ENCODE measurements at regions not wholly inside any gene's neighbourhood (a gene's known extent, or its start where the extent isn't known, plus 50 kb on each side); places are given as distances from the start of the nearest gene placed in this dataset.
"Not testable (repeated sequence)": the region's sequence is repeated elsewhere in the genome, so short reads cannot be mapped to it uniquely, and the experiment has no call there.

DNA sequence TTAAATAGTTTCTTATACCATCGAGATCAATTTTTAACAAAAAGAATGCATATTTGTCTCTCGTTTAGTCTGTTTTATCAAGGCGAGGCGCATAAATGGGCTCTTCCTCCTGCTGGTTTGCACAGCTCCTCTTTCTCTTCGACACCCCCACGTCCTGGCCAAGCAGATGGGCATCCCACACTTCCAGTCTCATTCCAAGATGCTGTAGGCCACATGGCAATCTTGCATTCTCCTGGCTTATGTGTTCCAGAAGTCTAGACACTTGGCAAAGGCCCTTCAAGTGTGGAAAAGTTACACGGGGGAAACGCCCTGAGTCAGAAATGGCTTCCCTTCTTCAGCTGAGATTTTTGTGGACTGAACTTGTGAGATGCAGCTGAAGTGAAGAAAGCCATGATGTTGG, 447.1 kb downstream of the QKI start:
- Histone ChIP-seq H3K36me3 (ENCODE audit: insufficient read depth, low read length) (no peaks in the 10 kb centered on the region), H3K4me1 (ENCODE audit: insufficient read depth, low read length) (peaks cover 5% of the 10 kb centered on the region), H3K4me3 (ENCODE audit: low read length) (no peak overlapping the region), H3K27me3 (ENCODE audit: control insufficient read depth in 1 of 2, insufficient read depth in 2 of 2, low read length in 2 of 2) (peaks cover 6 to 10% of the 10 kb centered on the region in 2 experiments), H3K27ac (ENCODE audit: low read depth in 1 of 2, low read length in 2 of 2) (no peak overlapping the region), H3K9me3 (ENCODE audit: control insufficient read depth in 1 of 2, insufficient read depth in 1 of 2, low read length in 2 of 2) (no peaks in the 10 kb centered on the region)
- H3K36me3 Mint-ChIP-seq (ENCODE audit: low read depth) = no peaks in the 10 kb centered on the region
- intact Hi-C loops (cut with DNase I, micrococcal nuclease) = no loop called here
- TF ChIP-seq, protein P1, sequence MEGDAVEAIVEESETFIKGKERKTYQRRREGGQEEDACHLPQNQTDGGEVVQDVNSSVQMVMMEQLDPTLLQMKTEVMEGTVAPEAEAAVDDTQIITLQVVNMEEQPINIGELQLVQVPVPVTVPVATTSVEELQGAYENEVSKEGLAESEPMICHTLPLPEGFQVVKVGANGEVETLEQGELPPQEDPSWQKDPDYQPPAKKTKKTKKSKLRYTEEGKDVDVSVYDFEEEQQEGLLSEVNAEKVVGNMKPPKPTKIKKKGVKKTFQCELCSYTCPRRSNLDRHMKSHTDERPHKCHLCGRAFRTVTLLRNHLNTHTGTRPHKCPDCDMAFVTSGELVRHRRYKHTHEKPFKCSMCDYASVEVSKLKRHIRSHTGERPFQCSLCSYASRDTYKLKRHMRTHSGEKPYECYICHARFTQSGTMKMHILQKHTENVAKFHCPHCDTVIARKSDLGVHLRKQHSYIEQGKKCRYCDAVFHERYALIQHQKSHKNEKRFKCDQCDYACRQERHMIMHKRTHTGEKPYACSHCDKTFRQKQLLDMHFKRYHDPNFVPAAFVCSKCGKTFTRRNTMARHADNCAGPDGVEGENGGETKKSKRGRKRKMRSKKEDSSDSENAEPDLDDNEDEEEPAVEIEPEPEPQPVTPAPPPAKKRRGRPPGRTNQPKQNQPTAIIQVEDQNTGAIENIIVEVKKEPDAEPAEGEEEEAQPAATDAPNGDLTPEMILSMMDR (IDR thresholded peaks at IDR 0.05) = no peak
- DNase-seq = no peak
- no peak overlapping the region for H3K4me3 Mint-ChIP-seq
- H3K27me3 Mint-ChIP-seq = peaks cover 38% of the 10 kb centered on the region
- ChIA-PET CTCF (no interaction called here), POLR2A (no interaction called here)
- H3K4me1 Mint-ChIP-seq (ENCODE audit: low read depth) = no peaks in the 10 kb centered on the region
- no peak overlapping the region for H3K27ac Mint-ChIP-seq
- no peak for ATAC-seq (ENCODE audit: poor library complexity)
- H3K9me3 Mint-ChIP-seq = no peaks in the 10 kb centered on the region

DNA sequence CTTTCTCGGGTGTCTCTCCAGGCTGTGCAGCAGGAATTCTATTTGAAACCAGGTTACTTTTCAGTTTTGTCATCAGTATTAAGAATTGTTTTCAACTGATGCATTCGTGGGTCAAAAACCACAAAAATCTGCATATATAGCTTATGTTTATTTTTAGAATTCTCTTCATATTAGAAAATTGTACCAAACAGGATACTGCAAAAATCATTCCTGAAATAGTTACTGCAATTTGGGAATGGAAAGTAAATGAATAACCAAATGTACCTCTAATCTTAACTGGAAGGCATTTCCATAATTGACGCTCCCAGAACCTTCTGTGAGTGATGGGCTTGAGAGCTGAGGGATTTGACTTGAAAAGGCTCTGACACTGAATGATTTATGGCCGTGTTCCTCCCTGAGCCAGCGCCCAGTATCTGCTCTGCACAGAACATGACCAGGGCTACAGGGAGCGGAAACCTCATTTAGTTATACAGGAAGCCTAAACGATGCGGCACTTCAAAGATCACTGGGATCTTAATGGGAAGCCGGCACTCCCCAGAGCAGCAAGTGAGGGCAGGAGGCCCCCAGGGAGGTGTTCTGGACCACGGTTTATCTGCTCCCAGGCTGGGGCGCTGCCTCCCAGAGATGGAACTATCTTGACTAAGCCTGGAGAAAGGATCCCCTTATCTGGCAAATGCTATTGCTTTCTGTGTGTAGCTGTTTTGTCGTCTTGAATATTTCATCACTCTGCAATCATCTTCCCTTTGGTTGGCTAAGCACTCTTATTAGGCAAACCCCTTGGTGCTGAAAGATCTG, 446.0 kb downstream of the QKI start:
- no peaks in the 10 kb centered on the region for H3K36me3 ChIP-seq (ENCODE audit: insufficient read depth, low read length)
- H3K4me1 ChIP-seq (ENCODE audit: insufficient read depth, low read length) = peaks cover 5% of the 10 kb centered on the region
- no peaks in the 10 kb centered on the region for H3K9me3 Mint-ChIP-seq
- H3K4me1 Mint-ChIP-seq (ENCODE audit: low read depth) = no peaks in the 10 kb centered on the region
- no peak overlapping the region for H3K4me3 ChIP-seq (ENCODE audit: low read length)
- ChIA-PET POLR2A (no interaction called here), CTCF (no interaction called here)
- H3K4me3 Mint-ChIP-seq = no peak overlapping the region
- intact Hi-C loops (cut with DNase I, micrococcal nuclease) = no loop called here
- no peak for DNase-seq
- no peaks in the 10 kb centered on the region for H3K9me3 ChIP-seq (ENCODE audit: control insufficient read depth in 1 of 2, insufficient read depth in 1 of 2, low read length in 2 of 2)
- ATAC-seq (ENCODE audit: poor library complexity) = no peak
- no peaks in the 10 kb centered on the region for H3K36me3 Mint-ChIP-seq (ENCODE audit: low read depth)
- peaks cover 6 to 10% of the 10 kb centered on the region in 2 experiments for H3K27me3 ChIP-seq (ENCODE audit: control insufficient read depth in 1 of 2, insufficient read depth in 2 of 2, low read length in 2 of 2)
- H3K27ac ChIP-seq (ENCODE audit: low read depth in 1 of 2, low read length in 2 of 2) = no peak overlapping the region
- TF ChIP-seq, protein P1 (IDR thresholded peaks at IDR 0.05) = no peak
- peaks cover 37% of the 10 kb centered on the region for H3K27me3 Mint-ChIP-seq
- H3K27ac Mint-ChIP-seq = no peak overlapping the region

DNA sequence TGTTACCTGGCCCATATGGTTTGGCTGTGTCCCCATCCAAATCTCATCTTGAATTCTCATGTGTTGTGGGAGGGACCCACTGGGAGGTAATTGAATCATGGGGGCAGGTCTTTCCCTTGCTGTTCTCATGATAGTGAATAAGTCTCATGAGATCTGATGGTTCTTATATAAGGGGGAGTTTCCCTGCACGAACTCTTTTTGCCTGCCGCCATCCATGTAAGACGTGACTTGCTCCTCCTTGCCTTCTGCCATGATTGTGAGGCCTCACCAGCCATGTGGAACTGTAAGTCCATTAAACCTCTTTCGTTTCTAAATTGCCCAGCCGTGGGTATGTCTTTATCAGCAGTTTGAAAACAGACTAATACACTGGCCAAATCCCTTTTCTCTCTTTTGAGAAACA, 444.4 kb downstream of the QKI start:
- H3K4me1 ChIP-seq (ENCODE audit: insufficient read depth, low read length); H3K36me3 ChIP-seq (ENCODE audit: insufficient read depth, low read length); H3K9me3 ChIP-seq (ENCODE audit: control insufficient read depth in 1 of 2, insufficient read depth in 1 of 2, low read length in 2 of 2); H3K27ac ChIP-seq (ENCODE audit: low read depth in 1 of 2, low read length in 2 of 2); H3K9me3 Mint-ChIP-seq; ATAC-seq (ENCODE audit: poor library complexity); H3K4me3 ChIP-seq (ENCODE audit: low read length); CTCF ChIA-PET; H3K4me3 Mint-ChIP-seq; DNase-seq; H3K27ac Mint-ChIP-seq; POLR2A ChIA-PET; H3K4me1 Mint-ChIP-seq (ENCODE audit: low read depth); H3K36me3 Mint-ChIP-seq (ENCODE audit: low read depth); intact Hi-C loops (cut with DNase I, micrococcal nuclease): not testable (repeated sequence)
- H3K27me3 ChIP-seq (ENCODE audit: control insufficient read depth in 1 of 2, insufficient read depth in 2 of 2, low read length in 2 of 2) = peaks cover 4 to 10% of the 10 kb centered on the region in 2 experiments
- H3K27me3 Mint-ChIP-seq = peaks cover 41% of the 10 kb centered on the region

DNA sequence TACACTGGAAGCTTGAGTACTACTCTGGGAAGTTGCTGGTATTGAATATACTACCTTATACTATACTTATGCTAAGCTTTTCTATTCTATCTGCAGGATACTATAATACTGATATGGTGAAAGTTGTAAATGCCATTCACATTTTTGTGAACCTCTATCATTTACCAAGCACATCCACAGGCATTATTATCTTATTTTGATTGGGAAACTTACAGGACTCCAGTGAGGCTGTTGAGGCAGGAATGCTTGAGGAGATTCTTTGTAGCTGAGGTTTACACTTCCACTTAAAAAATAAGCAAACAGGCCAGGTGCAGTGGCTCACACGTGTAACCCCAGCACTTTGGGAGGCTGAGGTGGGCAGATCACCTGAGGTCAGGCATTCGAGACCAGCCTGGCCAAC, 442.9 kb downstream of the QKI start:
- intact Hi-C loops (cut with DNase I, micrococcal nuclease) = no loop called here
- ChIA-PET POLR2A (no interaction called here), CTCF (no interaction called here)
- DNase-seq (no peak), ATAC-seq (ENCODE audit: poor library complexity) (no peak)
- Mint-ChIP-seq H3K4me3 (no peak overlapping the region), H3K36me3 (ENCODE audit: low read depth) (no peaks in the 10 kb centered on the region), H3K4me1 (ENCODE audit: low read depth) (no peaks in the 10 kb centered on the region), H3K27me3 (peaks cover 38% of the 10 kb centered on the region), H3K9me3 (no peaks in the 10 kb centered on the region), H3K27ac (no peak overlapping the region)
- Histone ChIP-seq H3K27ac (ENCODE audit: low read depth in 1 of 2, low read length in 2 of 2) (no peak overlapping the region), H3K4me1 (ENCODE audit: insufficient read depth, low read length) (peaks cover 5% of the 10 kb centered on the region), H3K4me3 (ENCODE audit: low read length) (no peak overlapping the region), H3K9me3 (ENCODE audit: control insufficient read depth in 1 of 2, insufficient read depth in 1 of 2, low read length in 2 of 2) (peaks cover 3 to 5% of the 10 kb centered on the region in 2 experiments), H3K36me3 (ENCODE audit: insufficient read depth, low read length) (no peaks in the 10 kb centered on the region), H3K27me3 (ENCODE audit: control insufficient read depth in 1 of 2, insufficient read depth in 2 of 2, low read length in 2 of 2) (peaks cover 4 to 10% of the 10 kb centered on the region in 2 experiments)
- TF ChIP-seq, protein P1 (IDR thresholded peaks at IDR 0.05) = no peak

Measured in CD4-positive, alpha-beta T cell (primary cell).